ENCODE measurements at regions not wholly inside any gene's neighbourhood (a gene's known extent, or its start where the extent isn't known, plus 50 kb on each side); places are given as distances from the start of the nearest gene placed in this dataset.

GRCh38 chr6:236519-236918 is 55.8 kb upstream of the DUSP22 start:
- TF ChIP-seq CTCF (IDR thresholded peaks at IDR 0.05) = no peak
- no peaks in the 10 kb centered on the region for H3K9me3 ChIP-seq
- DNase-seq (no peak), ATAC-seq (no peak)
- no peaks in the 10 kb centered on the region for H3K36me3 ChIP-seq (ENCODE audit: low read depth)
- intact Hi-C loops (cut with DNase I, micrococcal nuclease) = no loop called here
- H3K4me3 ChIP-seq = no peak overlapping the region
- H3K4me1 ChIP-seq (ENCODE audit: low read depth) = no peaks in the 10 kb centered on the region

- H3K36me3 ChIP-seq (ENCODE audit: low read depth) = no peaks in the 10 kb centered on the region
- no peak for ATAC-seq
- no peak for DNase-seq
- no peaks in the 10 kb centered on the region for H3K9me3 ChIP-seq
- no peaks in the 10 kb centered on the region for H3K4me1 ChIP-seq (ENCODE audit: low read depth)
- no peak for TF ChIP-seq CTCF (IDR thresholded peaks at IDR 0.05)
- H3K4me3 ChIP-seq = no peak overlapping the region
- intact Hi-C loops (cut with DNase I, micrococcal nuclease) = no loop called here
Measured at GRCh38 chr6:240151-240550, 52.1 kb upstream of the DUSP22 start.

GRCh38 chr6:241336-241865 is 50.9 kb upstream of the DUSP22 start:
- DNase-seq (no peak), ATAC-seq (no peak)
- no peak overlapping the region for H3K4me3 ChIP-seq

More at GRCh38 chr6:241336-241865, 50.9 kb upstream of the DUSP22 start:
- intact Hi-C loops (cut with DNase I, micrococcal nuclease) = no loop called here
- Histone ChIP-seq H3K9me3 (no peaks in the 10 kb centered on the region), H3K36me3 (ENCODE audit: low read depth) (no peaks in the 10 kb centered on the region), H3K4me1 (ENCODE audit: low read depth) (no peaks in the 10 kb centered on the region)
- no peak for TF ChIP-seq CTCF (IDR thresholded peaks at IDR 0.05)
